ENCODE measurements at regions not wholly inside any gene's neighbourhood (a gene's known extent, or its start where the extent isn't known, plus 50 kb on each side); places are given as distances from the start of the nearest gene placed in this dataset.

GRCh38 chr5:20241351-20241750 lies 253.4 kb upstream of the CDH18 start:
- ChIA-PET CTCF (no interaction called here), POLR2A (no interaction called here)
- no peaks in the 10 kb centered on the region for H3F3A ChIP-seq (replicated peaks; ENCODE audit: insufficient read depth)
- H3K4me3 ChIP-seq (ENCODE audit: low read depth in 2 of 2, low read length in 1 of 2) = no peak overlapping the region
- H3K4me2 ChIP-seq = no peak overlapping the region
- H3K4me1 ChIP-seq (ENCODE audit: control insufficient read depth in 1 of 2, insufficient read depth in 2 of 2, low read depth in 1 of 2, low read length in 1 of 2) = no peaks in the 10 kb centered on the region
- H3K9me2 ChIP-seq = no peaks in the 10 kb centered on the region
- H3K27ac ChIP-seq (ENCODE audit: low read depth in 2 of 2, low read length in 1 of 2) = no peak overlapping the region
- H3K79me2 ChIP-seq (ENCODE audit: insufficient read depth) = no peaks in the 10 kb centered on the region
- H4K20me1 ChIP-seq (ENCODE audit: insufficient read depth) = no peaks in the 10 kb centered on the region
- H3K9ac ChIP-seq = no peak overlapping the region
- 53% methylated on average over 10 of the region's 10 CpGs for WGBS (ENCODE audit: low lambda C conversion rate)
- no peak for DNase-seq
- peaks cover 1% of the 10 kb centered on the region; the same call in 1 of the 2 replicates for H3K9me3 ChIP-seq
- no peaks in the 10 kb centered on the region for H3K36me3 ChIP-seq (replicated peaks in 1 of 2; ENCODE audit: control insufficient read depth in 1 of 2, insufficient read depth in 2 of 2, low read length in 1 of 2)
- no peaks in the 10 kb centered on the region for H3K27me3 ChIP-seq (ENCODE audit: insufficient read depth)
- no peak overlapping the region for H2AFZ ChIP-seq (ENCODE audit: low read depth)
- TF ChIP-seq REST (IDR thresholded peaks at IDR 0.05; ENCODE audit: low read depth, low read length) (no peak), SMC3 (IDR thresholded peaks at IDR 0.05; ENCODE audit: low read depth, low read length) (no peak), PBX3 (IDR thresholded peaks at IDR 0.05) (no peak), FOXM1 (IDR thresholded peaks at IDR 0.05; ENCODE audit: low read depth) (no peak), SIN3A (IDR thresholded peaks at IDR 0.05; ENCODE audit: borderline replicate concordance, low read depth, low read length) (no peak), TEAD4 (IDR thresholded peaks at IDR 0.05; ENCODE audit: borderline replicate concordance, insufficient read depth) (no peak), CTCF (IDR thresholded peaks at IDR 0.05) (no peak), YY1 (IDR thresholded peaks at IDR 0.05; ENCODE audit: low read depth) (no peak), EZH2phosphoT487 (IDR thresholded peaks at IDR 0.05; ENCODE audit: borderline replicate concordance, low read depth) (no peak), TCF12 (IDR thresholded peaks at IDR 0.05) (no peak), NFIC (IDR thresholded peaks at IDR 0.05; ENCODE audit: borderline replicate concordance) (no peak), USF2 (IDR thresholded peaks at IDR 0.05; ENCODE audit: borderline replicate concordance, low read depth, low read length) (no peak), ZBTB33 (IDR thresholded peaks at IDR 0.05; ENCODE audit: borderline replicate concordance, low read depth) (no peak), RXRA (IDR thresholded peaks at IDR 0.05; ENCODE audit: borderline replicate concordance, low read depth) (no peak), IRF3 (IDR thresholded peaks at IDR 0.05; ENCODE audit: low read depth, low read length) (no peak), GATA2 (CRISPR knock-in tag; IDR thresholded peaks at IDR 0.05) (no peak), MEF2A (IDR thresholded peaks at IDR 0.05; ENCODE audit: borderline replicate concordance, low read depth) (no peak), RAD21 (IDR thresholded peaks at IDR 0.05; ENCODE audit: low read length) (no peak), FOSL2 (IDR thresholded peaks at IDR 0.05; ENCODE audit: borderline replicate concordance, low read depth) (no peak), USF1 (IDR thresholded peaks at IDR 0.05; ENCODE audit: borderline replicate concordance, low read depth) (no peak)
